HuH-7 (cell line): ENCODE measurements at regions not wholly inside any gene's neighbourhood (a gene's known extent, or its start where the extent isn't known, plus 50 kb on each side); places are given as distances from the start of the nearest gene placed in this dataset.
"Not testable (repeated sequence)": the region's sequence is repeated elsewhere in the genome, so short reads cannot be mapped to it uniquely, and the experiment has no call there.

Experiments
- DNase-seq: peaks from one replicate; pipeline ENCODE4 v3.0.0; 2011; ENCODE audit warnings: low spot score

GRCh38 chr1:113185463-113186104 lies 112.6 kb downstream of the LRIG2 start:
- no peak for DNase-seq

- no peak for DNase-seq
Observed at GRCh38 chr1:113190078-113190477, 117.1 kb downstream of the LRIG2 start.

DNA sequence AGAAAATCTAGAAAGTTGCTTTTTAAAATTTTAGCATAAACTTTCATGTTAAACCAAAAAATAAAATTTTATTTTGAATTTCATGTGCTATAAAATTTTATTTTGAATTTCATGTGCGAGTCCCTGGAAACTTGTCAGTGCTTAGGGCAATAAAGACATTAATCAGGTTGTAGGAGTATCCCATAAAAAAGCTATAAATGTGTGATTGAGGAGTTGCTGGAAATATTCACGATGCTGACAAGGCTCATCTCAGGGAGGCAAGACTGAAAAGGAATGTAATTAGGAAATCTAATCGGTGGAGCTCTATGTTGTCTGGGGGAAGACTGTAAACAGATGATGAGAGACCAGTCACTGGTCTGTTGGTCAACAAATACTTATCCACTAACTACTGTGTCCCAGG lies 117.9 kb downstream of the LRIG2 start:
- DNase-seq = no peak

DNA sequence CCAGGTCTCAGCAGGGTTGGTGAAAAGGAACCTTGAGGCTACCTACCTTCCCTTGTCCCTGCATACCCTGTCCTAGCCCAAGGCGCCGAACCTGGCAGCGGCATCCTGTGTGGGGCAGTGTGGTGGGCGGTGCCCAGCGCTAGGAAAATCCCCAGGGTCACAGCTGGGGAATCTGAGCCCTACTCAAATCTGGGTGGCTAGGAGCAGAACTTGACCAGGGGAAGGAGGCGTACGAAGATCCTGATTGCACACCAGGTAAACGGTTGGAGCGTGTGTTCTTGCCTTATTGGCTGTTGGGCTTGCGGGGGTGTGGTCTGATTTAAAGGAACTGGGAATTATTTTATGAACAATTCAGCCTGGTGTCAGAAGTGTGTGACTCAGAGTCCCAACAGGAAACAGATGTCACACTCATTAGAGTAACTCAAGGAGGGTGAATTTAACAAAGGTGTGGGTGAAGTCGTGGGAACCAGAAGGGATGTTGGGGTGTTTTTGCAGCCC lies 118.6 kb downstream of the LRIG2 start:
- DNase-seq = no peak

- no peak for DNase-seq
Observed at GRCh38 chr1:113192242-113192641, 119.2 kb downstream of the LRIG2 start.

DNA sequence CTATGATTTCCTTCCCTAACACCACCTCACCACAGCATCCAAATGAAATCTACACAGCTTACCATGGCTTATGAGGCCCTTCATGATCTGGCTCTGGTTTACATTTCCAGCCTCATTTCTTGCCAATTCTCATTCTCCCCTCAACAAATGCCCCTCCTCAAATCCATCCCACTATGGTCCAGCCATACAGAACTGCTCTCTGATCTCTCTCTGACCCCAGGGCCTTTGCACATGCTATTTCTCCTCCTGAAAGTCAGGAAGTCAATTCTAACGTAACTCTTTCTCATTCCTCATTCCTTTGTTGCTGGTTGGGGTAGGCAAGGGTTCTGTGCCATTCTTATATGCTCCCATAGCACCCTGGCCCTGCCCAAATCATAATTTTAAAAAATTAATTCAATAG lies 120.0 kb downstream of the LRIG2 start:
- no peak for DNase-seq

DNA sequence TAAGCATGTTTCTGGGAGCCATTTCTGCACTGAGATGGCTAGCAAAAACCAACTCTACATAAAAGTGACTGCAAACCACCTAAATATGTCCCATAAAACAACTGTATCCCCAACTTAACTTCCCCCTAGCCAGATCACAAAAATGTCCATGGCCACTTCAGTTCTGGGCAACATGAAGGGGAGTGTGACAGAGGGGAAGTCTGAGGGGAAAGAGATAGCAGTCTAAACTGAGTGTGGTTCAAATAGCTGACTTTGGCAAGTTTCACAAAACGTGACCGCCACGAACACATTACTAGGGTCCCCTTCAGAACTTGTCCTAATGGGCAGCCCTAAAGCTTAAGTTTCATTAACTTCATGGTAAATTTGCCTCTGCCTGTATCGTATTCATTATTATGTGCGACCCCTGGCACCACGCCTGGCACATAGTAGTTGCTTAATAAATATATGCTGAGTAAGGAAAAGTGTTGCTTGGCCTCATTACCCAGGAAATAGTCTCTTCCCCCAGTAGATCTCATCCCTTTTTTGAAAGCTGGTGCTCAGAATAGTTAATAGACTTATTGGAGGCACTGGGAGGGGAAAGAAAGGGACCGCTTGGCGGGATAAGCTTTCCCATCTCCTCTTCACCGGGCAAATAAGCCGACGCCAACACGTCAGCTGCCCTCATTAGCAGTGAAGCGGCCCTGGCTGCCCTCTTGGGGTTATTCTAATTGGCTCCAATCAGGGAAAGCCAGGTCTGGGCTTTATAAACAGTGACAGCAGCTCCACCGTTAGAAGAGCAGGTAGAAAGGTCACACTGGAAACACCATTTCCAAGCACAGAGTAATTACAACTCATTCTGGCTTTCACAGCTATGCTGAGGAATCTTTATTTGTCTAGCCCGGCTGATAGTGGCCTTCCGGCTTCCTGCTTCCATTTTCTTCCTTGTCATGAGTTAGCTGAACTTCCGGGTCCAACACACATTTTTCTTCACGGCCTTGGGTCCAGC lies 122.1 kb downstream of the LRIG2 start:
- DNase-seq = no peak

- no peak for DNase-seq
Observed at GRCh38 chr1:113197719-113198330, 124.8 kb downstream of the LRIG2 start.

- DNase-seq = no peak
Observed at GRCh38 chr1:113198806-113199205, 125.8 kb downstream of the LRIG2 start.

GRCh38 chr1:113199760-113200455 lies 126.9 kb downstream of the LRIG2 start:
- DNase-seq = no peak

DNA sequence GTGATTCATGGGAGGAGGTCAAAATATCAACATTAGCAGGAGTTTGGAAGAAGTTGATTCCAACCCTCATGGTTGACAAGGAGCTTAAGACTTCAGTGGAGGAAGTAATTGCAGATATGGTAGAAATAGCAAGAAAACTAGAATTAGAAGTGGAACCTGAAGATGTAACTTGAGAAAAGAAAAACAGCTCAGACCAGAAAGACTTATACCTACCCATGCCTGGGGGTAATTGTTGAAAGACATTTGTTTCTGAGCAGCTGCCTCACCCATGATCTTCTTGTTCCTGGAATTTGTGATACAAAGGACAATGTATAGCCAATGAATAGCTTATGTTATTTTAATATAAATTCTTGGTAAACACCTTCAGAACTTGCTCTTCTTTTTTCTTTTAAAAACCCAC lies 128.6 kb downstream of the LRIG2 start:
- DNase-seq = no peak

- no peak for DNase-seq
Observed at GRCh38 chr1:113205980-113206766, 133.2 kb downstream of the LRIG2 start.

DNA sequence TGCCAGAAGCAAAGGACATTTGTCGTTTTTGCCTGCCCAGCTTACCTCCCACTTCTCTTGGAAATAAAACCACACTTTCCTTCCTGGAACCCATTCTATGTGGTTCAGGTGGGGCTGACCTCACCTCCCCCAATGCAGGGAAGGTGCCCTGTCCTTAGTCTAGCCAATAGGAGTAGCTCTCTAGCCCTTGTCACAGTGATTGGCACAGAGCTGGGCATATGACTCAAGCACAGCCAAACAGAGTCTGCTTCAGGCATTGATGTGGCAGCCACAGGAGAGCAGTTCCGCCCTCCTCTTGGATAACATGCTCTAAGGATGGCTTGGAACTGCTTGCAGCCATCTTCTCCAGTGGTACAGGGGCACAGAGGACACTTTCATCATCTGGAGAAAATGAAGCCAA lies 134.0 kb downstream of the LRIG2 start:
- no peak for DNase-seq

DNA sequence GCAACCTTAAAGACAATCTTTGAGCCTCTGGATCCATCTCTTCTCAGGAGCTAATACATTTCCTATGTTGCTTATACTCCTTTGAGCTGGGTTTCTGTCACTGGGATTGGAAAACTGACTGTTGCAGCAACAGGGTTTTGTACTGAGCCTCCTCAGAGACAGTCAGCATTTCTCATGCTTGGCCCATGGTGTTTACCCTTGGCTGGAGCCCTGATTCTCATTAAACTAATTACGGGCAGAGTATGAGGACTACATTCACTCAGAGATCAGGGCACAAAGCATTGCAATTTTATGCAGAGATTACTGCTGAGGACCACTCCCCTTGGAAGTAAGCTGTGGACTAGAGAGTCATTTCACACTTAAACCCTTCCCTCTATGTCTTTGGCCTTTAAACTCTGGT lies 134.5 kb downstream of the LRIG2 start:
- DNase-seq = no peak

- not testable (repeated sequence) for DNase-seq
Observed at GRCh38 chr1:113208425-113208824, 135.4 kb downstream of the LRIG2 start.

GRCh38 chr1:113210248-113210647 lies 137.2 kb downstream of the LRIG2 start:
- no peak for DNase-seq

- no peak for DNase-seq
Observed at GRCh38 chr1:113211467-113211866, 138.5 kb downstream of the LRIG2 start.

- no peak for DNase-seq
Observed at GRCh38 chr1:113215015-113215414, 142.0 kb downstream of the LRIG2 start.

DNA sequence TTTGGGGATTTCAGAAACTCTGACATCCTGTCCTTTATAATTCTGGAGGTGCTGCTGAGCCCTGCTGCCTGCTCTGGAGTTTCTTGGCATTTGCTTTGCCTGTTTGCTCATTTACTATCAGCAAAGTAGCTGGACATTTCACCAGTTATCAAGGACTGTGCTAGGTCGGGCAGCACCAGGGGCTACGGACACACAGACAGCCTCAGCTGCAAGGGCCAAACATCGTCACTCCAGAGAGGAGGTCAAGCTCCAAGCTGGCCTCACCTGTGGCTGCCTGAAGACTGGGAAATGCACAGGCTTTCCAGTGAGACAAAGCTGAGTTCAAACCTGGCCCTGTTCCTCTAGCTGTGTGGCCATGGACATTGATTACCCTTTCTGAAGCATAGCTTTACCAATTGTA lies 143.7 kb downstream of the LRIG2 start:
- DNase-seq = no peak

- DNase-seq = no peak
Observed at GRCh38 chr1:113217447-113218208, 144.6 kb downstream of the LRIG2 start.

DNA sequence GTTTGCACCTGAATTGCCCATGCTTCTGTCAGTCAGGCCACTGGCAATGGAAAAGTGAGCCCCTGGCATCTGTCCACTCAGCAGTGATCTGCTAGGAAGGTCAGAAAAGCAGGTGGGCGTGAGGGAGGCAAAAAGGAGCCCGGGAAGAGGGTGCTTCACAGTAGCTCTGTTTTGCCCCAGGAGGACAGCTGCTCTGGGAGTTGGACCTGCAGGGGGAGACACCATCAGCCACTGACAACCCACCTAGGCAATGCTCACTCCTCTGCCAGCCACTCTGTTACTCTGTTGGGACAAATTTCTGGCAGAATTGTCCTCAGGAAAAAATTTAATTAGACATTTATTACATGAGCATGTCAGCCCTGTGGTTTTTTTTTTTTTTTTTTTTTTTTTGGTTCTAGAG lies 146.4 kb downstream of the LRIG2 start:
- DNase-seq = peak; percentile 42
